Peyer's patch (tissue), 4 donors: ENCODE measurements at regions not wholly inside any gene's neighbourhood (a gene's known extent, or its start where the extent isn't known, plus 50 kb on each side); places are given as distances from the start of the nearest gene placed in this dataset.

Source experiments
- CTCF ChIP-seq, 6 experiments: fragments of 450-650 bp in 4 of 6; fragments of 200-600 bp in 2 of 6; sonication (generic) in 1 of 6; IDR thresholded peaks; one replicate each; pipeline ENCODE4 v1.5.1; 2017 to 2019; ENCODE audit warnings: antibody characterized with exemption in 6 of 6, mild to moderate bottlenecking in 3 of 6, moderate library complexity in 1 of 6
- POLR2A ChIP-seq, 2 donors: fragments of 450-650 bp; IDR thresholded peaks; one replicate each; pipeline ENCODE4 v1.5.1; 2017; ENCODE audit warnings: antibody characterized with exemption in 2 of 2, mild to moderate bottlenecking in 2 of 2, moderate library complexity in 2 of 2

GRCh38 chr10:58023341-58024073 lies 244.2 kb downstream of the IPMK start:
- TF ChIP-seq CTCF (IDR thresholded peaks at IDR 0.05) (no peak), POLR2A (IDR thresholded peaks at IDR 0.05) (no peak)
